Coronary artery (tissue), 2 donors: ENCODE measurements at regions not wholly inside any gene's neighbourhood (a gene's known extent, or its start where the extent isn't known, plus 50 kb on each side); places are given as distances from the start of the nearest gene placed in this dataset.

Experiments used
- DNase-seq: peaks from one replicate; pipeline ENCODE4 v3.0.0-alpha.2; 2017; ENCODE audit warnings: low spot score
- H3K27ac ChIP-seq, 2 donors: fragments of 200-600 bp; sonication (generic); one replicate each; pipeline ENCODE4 v1.5.1; 2016 to 2019
- H3K4me3 ChIP-seq: fragments of 200-600 bp; sonication (generic); 2 replicates; pipeline ENCODE4 v1.5.1; 2016; ENCODE audit warnings: mild to moderate bottlenecking, moderate library complexity
- CTCF ChIP-seq: fragments of 200-600 bp; sonication (generic); IDR thresholded peaks from one replicate; pipeline ENCODE4 v1.5.1; 2019; ENCODE audit warnings: antibody characterized with exemption

GRCh38 chr2:144965172-144965571, 445.3 kb upstream of the ZEB2 start:
- no peak for TF ChIP-seq CTCF
- Histone ChIP-seq H3K27ac (no peak overlapping the region), H3K4me3 (no peak overlapping the region)
- DNase-seq: no peak

GRCh38 chr2:144963031-144963430, 443.1 kb upstream of the ZEB2 start:
- Histone ChIP-seq H3K27ac (no peak overlapping the region), H3K4me3 (no peak overlapping the region)
- no peak for TF ChIP-seq CTCF
- DNase-seq: no peak

- no peak overlapping the region for H3K4me3 ChIP-seq
- H3K27ac ChIP-seq: no peak overlapping the region
- DNase-seq: no peak
- no peak for TF ChIP-seq CTCF
Measured at GRCh38 chr2:144959416-144959815, 439.5 kb upstream of the ZEB2 start.

- no peak for DNase-seq
- no peak for TF ChIP-seq CTCF
- no peak overlapping the region for H3K27ac ChIP-seq
- H3K4me3 ChIP-seq: no peak overlapping the region
Measured at GRCh38 chr2:144950899-144951560, 431.1 kb upstream of the ZEB2 start.

GRCh38 chr2:144948205-144948855, 428.4 kb upstream of the ZEB2 start:
- DNase-seq: no peak
- Histone ChIP-seq H3K4me3 (no peak overlapping the region), H3K27ac (no peak overlapping the region)
- no peak for TF ChIP-seq CTCF

GRCh38 chr2:144947709-144948037, 427.8 kb upstream of the ZEB2 start:
- no peak for DNase-seq
- no peak overlapping the region for H3K27ac ChIP-seq
- TF ChIP-seq CTCF: no peak
- no peak overlapping the region for H3K4me3 ChIP-seq

GRCh38 chr2:144946263-144946662, 426.3 kb upstream of the ZEB2 start:
- no peak for TF ChIP-seq CTCF
- H3K4me3 ChIP-seq: no peak overlapping the region
- DNase-seq: no peak
- no peak overlapping the region for H3K27ac ChIP-seq
